GM23338 (cell line): ENCODE measurements at regions not wholly inside any gene's neighbourhood (a gene's known extent, or its start where the extent isn't known, plus 50 kb on each side); places are given as distances from the start of the nearest gene placed in this dataset.
A peak's percentile ranks its signal among the peaks of the same experiment; 100 is the strongest.

ENCODE experiments used
- ATAC-seq: fragments of 200-7000 bp; cut with Tn5 transposase; 3 replicates; pipeline ENCODE4 v1.9.1; 2020
- DNase-seq: peaks from one replicate; pipeline ENCODE4 v3.0.0-alpha.2; 2015; ENCODE audit warnings: low spot score
- H2AFZ ChIP-seq: fragments of 200-600 bp; sonication (generic); 2 replicates; pipeline ENCODE4 v1.8.0; 2016; ENCODE audit warnings: antibody characterized with exemption, mild to moderate bottlenecking, moderate library complexity
- H3F3A ChIP-seq: fragments of 200-600 bp; sonication (generic); replicated peaks from 2 replicates; pipeline ENCODE4 v1.8.0; 2017; ENCODE audit warnings: antibody characterized with exemption, mixed run types, low read depth
- H3K27ac ChIP-seq: fragments of 200-600 bp; sonication (generic); 2 replicates; pipeline ENCODE4 v1.6.1; 2016; ENCODE audit warnings: low read depth
- H3K27me3 ChIP-seq: fragments of 200-600 bp; sonication (generic); 2 replicates; pipeline ENCODE4 v1.8.0; 2016; ENCODE audit warnings: mild to moderate bottlenecking, mixed run types, moderate library complexity; ENCODE audit not compliant: insufficient read depth
- H3K36me3 ChIP-seq: fragments of 200-600 bp; sonication (generic); 2 replicates; pipeline ENCODE4 v1.8.0; 2016; ENCODE audit warnings: mild to moderate bottlenecking; ENCODE audit not compliant: insufficient read depth
- H3K4me1 ChIP-seq: fragments of 200-600 bp; sonication (generic); 2 replicates; pipeline ENCODE4 v1.8.0; 2016; ENCODE audit warnings: mild to moderate bottlenecking, moderate library complexity; ENCODE audit not compliant: insufficient read depth
- H3K4me2 ChIP-seq: fragments of 200-600 bp; sonication (generic); 2 replicates; pipeline ENCODE4 v1.7.1; 2017; ENCODE audit warnings: mixed run types
- H3K4me3 ChIP-seq: fragments of 200-600 bp; sonication (generic); 2 replicates; pipeline ENCODE4 v1.6.1; 2016; ENCODE audit warnings: mixed run types
- H3K79me2 ChIP-seq: fragments of 200-600 bp; sonication (generic); replicated peaks from 2 replicates; pipeline ENCODE4 v1.8.0; 2017; ENCODE audit warnings: mild to moderate bottlenecking; ENCODE audit not compliant: insufficient read depth
- H3K9me2 ChIP-seq: fragments of 200-600 bp; sonication (generic); 2 replicates; pipeline ENCODE4 v1.8.0; 2017; ENCODE audit not compliant: insufficient read depth
- H4K20me1 ChIP-seq: fragments of 200-600 bp; sonication (generic); replicated peaks from 2 replicates; pipeline ENCODE4 v1.8.0; 2017; ENCODE audit warnings: mild to moderate bottlenecking; ENCODE audit not compliant: insufficient read depth
- H3K27ac Mint-ChIP-seq: 2 replicates; pipeline ENCODE4 v1.8.0; 2020; ENCODE audit warnings: inconsistent platforms, mild to moderate bottlenecking, moderate library complexity, mixed read lengths
- H3K27me3 Mint-ChIP-seq: 3 replicates; pipeline ENCODE4 v1.8.0; 2022; ENCODE audit warnings: low read depth, mild to moderate bottlenecking, moderate library complexity, mixed read lengths, inconsistent platforms; ENCODE audit not compliant: insufficient read depth, poor library complexity
- H3K36me3 Mint-ChIP-seq: 3 replicates; pipeline ENCODE4 v1.8.0; 2021; ENCODE audit warnings: low read depth, mild to moderate bottlenecking, inconsistent platforms, moderate library complexity, mixed read lengths
- H3K4me1 Mint-ChIP-seq: 3 replicates; pipeline ENCODE4 v1.8.0; 2020; ENCODE audit warnings: mild to moderate bottlenecking, inconsistent platforms, mixed read lengths
- H3K4me3 Mint-ChIP-seq: 3 replicates; pipeline ENCODE4 v1.8.0; 2021; ENCODE audit warnings: moderate library complexity, mild to moderate bottlenecking, inconsistent platforms, mixed read lengths
- H3K9me3 Mint-ChIP-seq: 3 replicates; pipeline ENCODE4 v1.8.0; 2020; ENCODE audit warnings: moderate library complexity, mild to moderate bottlenecking, inconsistent platforms, mixed read lengths
- CREB1 ChIP-seq: fragments of 250-450 bp; sonication (Bioruptor Pico); IDR thresholded peaks from 2 replicates; pipeline ENCODE4 v1.5.0; 2020; ENCODE audit warnings: low read depth, mild to moderate bottlenecking, moderate library complexity
- ETS1 ChIP-seq: IDR thresholded peaks from 2 replicates; pipeline ENCODE4 v1.6.1; 2016; ENCODE audit warnings: antibody characterized with exemption
- EZH2 ChIP-seq: fragments of 200-600 bp; sonication (generic); IDR thresholded peaks from one replicate; pipeline ENCODE4 v1.8.0; 2017; ENCODE audit warnings: antibody characterized with exemption, mild to moderate bottlenecking, low read depth; ENCODE audit not compliant: unreplicated experiment
- EZH2phosphoT487 ChIP-seq: fragments of 200-600 bp; sonication (generic); IDR thresholded peaks from one replicate; pipeline ENCODE4 v1.8.1; 2018; ENCODE audit warnings: antibody characterized with exemption; ENCODE audit not compliant: unreplicated experiment
- JUNB ChIP-seq: IDR thresholded peaks from one replicate; pipeline ENCODE4 v1.6.1; 2016; ENCODE audit warnings: antibody characterized with exemption; ENCODE audit not compliant: unreplicated experiment
- NANOG ChIP-seq: IDR thresholded peaks from 2 replicates; pipeline ENCODE4 v1.6.1; 2016; ENCODE audit warnings: antibody characterized with exemption, borderline replicate concordance
- POLR2AphosphoS5 ChIP-seq: IDR thresholded peaks from 2 replicates; pipeline ENCODE4 v1.6.1; 2016; ENCODE audit warnings: antibody characterized with exemption, low read depth
- REST ChIP-seq: IDR thresholded peaks from one replicate; pipeline ENCODE4 v1.6.1; 2018; ENCODE audit warnings: antibody characterized with exemption; ENCODE audit not compliant: unreplicated experiment
- STAT1 ChIP-seq: IDR thresholded peaks from one replicate; pipeline ENCODE4 v1.6.1; 2016; ENCODE audit warnings: antibody characterized with exemption; ENCODE audit not compliant: unreplicated experiment
- ZNF114 ChIP-seq: fragments of 250-450 bp; sonication (Bioruptor Pico); IDR thresholded peaks from 2 replicates; pipeline ENCODE4 v1.5.0; 2020; ENCODE audit warnings: mild to moderate bottlenecking, moderate library complexity
- ZNF462 ChIP-seq: fragments of 250-450 bp; sonication (Bioruptor Pico); IDR thresholded peaks from 2 replicates; pipeline ENCODE4 v1.5.0; 2020; ENCODE audit warnings: mild to moderate bottlenecking, moderate library complexity

GRCh38 chr4:19236473-19236872, 1015.2 kb upstream of the SLIT2 start:
- ATAC-seq, result no peak
- no peak for DNase-seq
- Mint-ChIP-seq H3K9me3 (no peaks in the 10 kb centered on the region), H3K27ac (no peak overlapping the region), H3K36me3 (no peaks in the 10 kb centered on the region), H3K4me1 (no peaks in the 10 kb centered on the region), H3K4me3 (no peak overlapping the region), H3K27me3 (peaks cover 2% of the 10 kb centered on the region)
- H3F3A ChIP-seq, result no peaks in the 10 kb centered on the region
- TF ChIP-seq NANOG (no peak), ETS1 (no peak), EZH2phosphoT487 (no peak), ZNF462 (no peak), JUNB (no peak), STAT1 (no peak), CREB1 (CRISPR knock-in tag) (no peak), ZNF114 (CRISPR knock-in tag) (no peak), POLR2AphosphoS5 (no peak), REST (no peak), EZH2 (no peak)
- no peaks in the 10 kb centered on the region for H3K36me3 ChIP-seq
- no peaks in the 10 kb centered on the region for H3K4me1 ChIP-seq
- H3K27ac ChIP-seq, result no peak overlapping the region
- no peaks in the 10 kb centered on the region for H3K27me3 ChIP-seq
- no peak overlapping the region for H3K4me3 ChIP-seq
- H2AFZ ChIP-seq, result peak overlapping the region; percentile 73; the same call in 1 of the 2 replicates
- no peaks in the 10 kb centered on the region for H3K79me2 ChIP-seq
- no peaks in the 10 kb centered on the region for H4K20me1 ChIP-seq
- no peaks in the 10 kb centered on the region for H3K9me2 ChIP-seq
- no peak overlapping the region for H3K4me2 ChIP-seq
